HepG2 (cell line): ENCODE measurements at regions not wholly inside any gene's neighbourhood (a gene's known extent, or its start where the extent isn't known, plus 50 kb on each side); places are given as distances from the start of the nearest gene placed in this dataset.

Source experiments
- ATAC-seq: fragments of 200-7000 bp; cut with Tn5 transposase; 3 replicates; pipeline ENCODE4 v1.9.1; 2020; ENCODE audit warnings: mild to moderate bottlenecking, moderate library complexity
- BruUV-seq: library from RNA; stranded (reverse); fragments of 400-500 nt; replicated peaks from 2 replicates; lab custom pipeline; 2021; lab: Mats Ljungman, UMichigan
- CTCF ChIA-PET: fragments of 300-600 bp; formaldehyde crosslinking; extraction: SDS; loops from one replicate; lab custom pipeline; 2021; ENCODE audit warnings: low total read pairs, inconsistent platforms, low intra/inter-chr PET ratio; lab: Yijun Ruan, JAX
- POLR2A ChIA-PET: fragments of 350-600 bp; sonication (Branson Sonifier 250); formaldehyde crosslinking; loops from one replicate; lab custom pipeline; 2020; ENCODE audit warnings: antibody characterized with exemption, inconsistent platforms; lab: Yijun Ruan, JAX
- DNase-seq: peaks from one replicate; pipeline ENCODE4 v3.0.0-alpha.2; 2015; ENCODE audit warnings: low spot score
- FAIRE-seq: peaks from 3 replicates; lab custom pipeline; 2011; peaks lifted over from hg19 to GRCh38; lab: Jason Lieb, UNC
- H2AFZ ChIP-seq: one replicate; pipeline ENCODE4 v1.6.1; 2011; ENCODE audit warnings: low read length, inconsistent platforms
- H3K27ac ChIP-seq: fragments of 300-600 bp; 3 replicates; pipeline ENCODE4 v1.8.0; 2011; ENCODE audit warnings: mixed run types, mild to moderate bottlenecking, mixed read lengths, low read length, inconsistent platforms; ENCODE audit not compliant: insufficient read depth; ENCODE audit errors: extremely low read length
- H3K27me3 ChIP-seq, 2 experiments: fragments of 200-600 bp in 1 of 2; 2 replicates in 1 of 2; 3 replicates in 1 of 2; pipeline versions ENCODE4 v1.6.0 to v1.8.0; 2011; ENCODE audit warnings: low read length in 2 of 2, mild to moderate bottlenecking in 2 of 2, moderate library complexity in 2 of 2, inconsistent platforms in 1 of 2; ENCODE audit not compliant: insufficient read depth in 2 of 2, control insufficient read depth in 1 of 2
- H3K36me3 ChIP-seq, 2 experiments: fragments of 200-600 bp in 1 of 2; replicated peaks in 1 of 2; 2 replicates in 1 of 2; 3 replicates in 1 of 2; pipeline versions ENCODE4 v1.5.1 to v1.8.0; 2011; ENCODE audit warnings: low read length in 2 of 2, inconsistent platforms in 1 of 2; ENCODE audit not compliant: insufficient read depth in 2 of 2, control insufficient read depth in 1 of 2
- H3K4me1 ChIP-seq: 2 replicates; pipeline ENCODE4 v1.5.1; 2012; ENCODE audit warnings: low read length, inconsistent platforms; ENCODE audit not compliant: insufficient read depth
- H3K4me2 ChIP-seq: 2 replicates; pipeline ENCODE4 v1.6.0; 2011; ENCODE audit warnings: low read depth, low read length, inconsistent platforms
- H3K4me3 ChIP-seq, 3 experiments: fragments of 200-600 bp in 1 of 3; sonication (generic), shearing (Covaris generic) in 1 of 3; replicated peaks in 1 of 3; 2 replicates each; pipeline ENCODE4 v1.5.1; 2011 to 2016; ENCODE audit warnings: low read length in 3 of 3, inconsistent platforms in 2 of 3, low read depth in 2 of 3, mild to moderate bottlenecking in 2 of 3, control low read depth in 1 of 3, mixed read lengths in 1 of 3; ENCODE audit not compliant: insufficient read depth in 1 of 3
- H3K79me2 ChIP-seq: one replicate; pipeline ENCODE4 v1.6.1; 2011; ENCODE audit warnings: low read length, inconsistent platforms; ENCODE audit not compliant: insufficient read depth
- H3K9ac ChIP-seq: 2 replicates; pipeline ENCODE4 v1.6.0; 2011; ENCODE audit warnings: mild to moderate bottlenecking, low read depth, low read length, inconsistent platforms; ENCODE audit not compliant: insufficient read depth
- H3K9me3 ChIP-seq: 2 replicates; pipeline ENCODE4 v1.5.1; 2012; ENCODE audit warnings: mild to moderate bottlenecking, low read length
- H4K20me1 ChIP-seq: 2 replicates; pipeline ENCODE4 v1.6.0; 2011; ENCODE audit warnings: inconsistent platforms, mild to moderate bottlenecking, low read length, moderate library complexity; ENCODE audit not compliant: insufficient read depth
- HDAC1 ChIP-seq: sonication (generic); formaldehyde crosslinking; IDR thresholded peaks from 2 replicates; pipeline ENCODE4 v1.5.1; 2020; ENCODE audit warnings: mild to moderate bottlenecking, missing genetic modification reagents
- MAFF ChIP-seq: IDR thresholded peaks from 2 replicates; pipeline ENCODE4 v1.6.1; 2011; ENCODE audit warnings: low read depth, low read length, improper control_type of control experiment
- MAFK ChIP-seq, 2 experiments: IDR thresholded peaks in 1 of 2; conservative IDR thresholded peaks in 1 of 2; 2 replicates each; pipeline ENCODE4 v1.6.1; 2011; ENCODE audit warnings: improper control_type of control experiment in 2 of 2, low read length in 2 of 2
- MEIS2 ChIP-seq: sonication (generic); formaldehyde crosslinking; IDR thresholded peaks from 2 replicates; pipeline ENCODE4 v1.9.0; 2021; ENCODE audit warnings: mild to moderate bottlenecking, missing genetic modification reagents
- SALL1 ChIP-seq: sonication (generic); formaldehyde crosslinking; IDR thresholded peaks from 2 replicates; pipeline ENCODE4 v1.8.0; 2022; ENCODE audit warnings: mild to moderate bottlenecking, missing genetic modification reagents
- THYN1 ChIP-seq: sonication (generic); formaldehyde crosslinking; IDR thresholded peaks from 2 replicates; pipeline ENCODE4 v1.8.1; 2023; ENCODE audit warnings: low read depth, mild to moderate bottlenecking, moderate library complexity, missing genetic modification reagents, borderline replicate concordance
- YEATS2 ChIP-seq: sonication (generic); formaldehyde crosslinking; IDR thresholded peaks from 2 replicates; pipeline ENCODE4 v1.4.0; 2020; ENCODE audit warnings: missing genetic modification reagents, borderline replicate concordance
- ZC3H13 ChIP-seq: sonication (generic); formaldehyde crosslinking; IDR thresholded peaks from 2 replicates; pipeline ENCODE4 v1.8.1; 2023; ENCODE audit warnings: mild to moderate bottlenecking, missing genetic modification reagents, moderate library complexity
- ZNF7 ChIP-seq: IDR thresholded peaks from 2 replicates; pipeline ENCODE4 v1.6.1; 2016; ENCODE audit warnings: missing biosample characterization, missing genetic modification reagents
- WGBS: methylation state at CpG from one replicate; pipeline ENCODE4 v1.1.6; 2017; ENCODE audit warnings: low lambda C conversion rate; 5-methylcytosine and 5-hydroxymethylcytosine counted together
- in situ Hi-C: cut with HindIII; loops from 2 replicates; pipeline ENCODE4 v1.10.0; 2017; ENCODE audit warnings: low pct_unique_long_range_greater_than_20kb; ENCODE audit not compliant: extremely low pct_ligation_motif_present
- intact Hi-C: fragments of 100-400 bp; cut with micrococcal nuclease; formaldehyde crosslinking; loops from one replicate; pipeline ENCODE4 v1.10.0; 2022; ENCODE audit not compliant: unreplicated experiment

DNA sequence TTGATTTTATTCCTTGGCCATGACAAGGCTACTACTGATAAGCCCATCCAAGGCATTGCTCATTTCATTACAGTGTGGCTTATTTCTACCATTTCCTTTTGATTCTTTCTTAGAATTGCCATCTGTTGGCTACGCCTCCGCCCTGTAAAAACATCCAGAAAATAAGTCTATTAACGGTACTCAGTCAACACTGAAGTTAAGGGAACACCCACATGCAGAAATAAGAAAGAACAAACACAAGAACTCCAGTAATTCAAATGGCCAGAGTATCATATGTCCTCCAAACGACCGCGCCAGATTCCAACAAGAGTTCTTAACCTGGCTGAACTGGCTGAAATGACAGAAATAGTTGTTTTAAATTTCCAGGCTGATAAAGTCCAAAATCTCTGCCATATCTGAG, 90.3 kb downstream of the CXXC4 start:
- Histone ChIP-seq H2AFZ (no peak overlapping the region), H3K79me2 (no peaks in the 10 kb centered on the region), H3K36me3 (no peaks in the 10 kb centered on the region), H3K9ac (no peak overlapping the region), H3K4me2 (no peak overlapping the region), H3K9me3 (peaks cover 16% of the 10 kb centered on the region), H4K20me1 (no peaks in the 10 kb centered on the region), H3K27me3 (no peaks in the 10 kb centered on the region), H3K4me3 (no peak overlapping the region), H3K27ac (no peak overlapping the region), H3K4me1 (no peaks in the 10 kb centered on the region)
- no TSS peak for BruUV-seq
- intact Hi-C loops (no loop called here), in situ Hi-C loops (no loop called here)
- ChIA-PET CTCF (no interaction called here), POLR2A (no interaction called here)
- TF ChIP-seq MEIS2: no peak
- TF ChIP-seq THYN1 (CRISPR knock-in tag): no peak
- 22% methylated on average over 6 of the region's 6 CpGs for WGBS
- ATAC-seq: no peak
- DNase-seq: no peak
- no peak for FAIRE-seq

DNA sequence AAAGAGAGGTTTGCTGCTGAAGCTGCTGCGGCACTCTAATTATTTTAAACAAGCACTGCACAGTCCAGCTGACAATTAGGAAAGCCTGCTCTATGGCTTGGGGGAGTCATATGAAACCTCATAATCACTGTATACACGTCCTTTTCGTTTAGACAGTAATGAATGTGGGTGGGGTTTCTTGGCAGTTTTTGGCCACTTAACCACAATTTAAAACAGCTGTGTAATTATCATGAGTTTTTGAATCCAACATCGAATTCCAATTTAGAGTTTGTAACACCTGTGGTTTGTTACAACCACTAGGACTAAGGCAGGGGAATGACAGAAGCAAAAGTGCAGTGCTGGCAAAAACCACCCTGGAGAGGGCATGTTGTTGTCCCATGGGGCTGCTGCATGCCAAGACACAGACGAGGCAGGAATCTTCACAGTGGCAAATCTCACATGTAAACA, 99.5 kb downstream of the CXXC4 start:
- in situ Hi-C loops (no loop called here), intact Hi-C loops (no loop called here)
- Histone ChIP-seq H3K9ac (no peak overlapping the region), H3K27me3 (no peaks in the 10 kb centered on the region), H3K4me1 (no peaks in the 10 kb centered on the region), H3K4me3 (no peak overlapping the region), H2AFZ (no peak overlapping the region), H3K79me2 (no peaks in the 10 kb centered on the region), H3K36me3 (no peaks in the 10 kb centered on the region), H3K9me3 (no peaks in the 10 kb centered on the region), H4K20me1 (no peaks in the 10 kb centered on the region), H3K4me2 (no peak overlapping the region), H3K27ac (no peak overlapping the region)
- ATAC-seq (no peak), DNase-seq (no peak), FAIRE-seq (no peak)
- no TSS peak for BruUV-seq
- 10% methylated on average over 5 of the region's 5 CpGs for WGBS
- ChIA-PET POLR2A (no interaction called here), CTCF (no interaction called here)
- TF ChIP-seq ZC3H13 (no peak), ZNF7 (no peak), HDAC1 (no peak), YEATS2 (CRISPR knock-in tag) (no peak), SALL1 (CRISPR knock-in tag) (no peak), MAFK (conservative IDR thresholded peaks at IDR 0.05 in 1 of 2, IDR thresholded peaks at IDR 0.05 in 1 of 2; ENCODE audit: low read length in 2 of 2) (peak in 1 of 2 experiments; percentile 40; a peak in 2 of 4 replicates), MAFF (0 out of 2 replicates have a peak, but pooled peaks have one; percentile 18)
